DOHH2 (cell line): ENCODE measurements at regions not wholly inside any gene's neighbourhood (a gene's known extent, or its start where the extent isn't known, plus 50 kb on each side); places are given as distances from the start of the nearest gene placed in this dataset.

Source experiments
- H3F3A ChIP-seq: fragments of 200-600 bp; sonication (generic), shearing (Covaris generic); 2 replicates; pipeline ENCODE4 v1.6.0; 2016; ENCODE audit warnings: antibody characterized with exemption, mild to moderate bottlenecking; ENCODE audit not compliant: control insufficient read depth, insufficient read depth
- H3K27ac ChIP-seq: fragments of 200-600 bp; sonication (generic); 2 replicates; pipeline ENCODE4 v1.5.1; 2014; ENCODE audit warnings: low read depth, mild to moderate bottlenecking, low read length, moderate library complexity
- H3K27me3 ChIP-seq: fragments of 200-600 bp; sonication (generic); 2 replicates; pipeline ENCODE4 v1.6.1; 2014; ENCODE audit warnings: mild to moderate bottlenecking, low read length, mixed read lengths; ENCODE audit not compliant: control insufficient read depth
- H3K36me3 ChIP-seq: fragments of 200-600 bp; sonication (generic); 2 replicates; pipeline ENCODE4 v1.6.1; 2014; ENCODE audit warnings: mild to moderate bottlenecking, low read length, moderate library complexity, mixed read lengths; ENCODE audit not compliant: control insufficient read depth
- H3K4me1 ChIP-seq: fragments of 200-600 bp; sonication (generic); 2 replicates; pipeline ENCODE4 v1.6.1; 2014; ENCODE audit warnings: mild to moderate bottlenecking, low read length, mixed read lengths; ENCODE audit not compliant: control insufficient read depth
- H3K4me2 ChIP-seq: fragments of 200-600 bp; sonication (generic); 2 replicates; pipeline ENCODE4 v1.6.0; 2014; ENCODE audit warnings: mild to moderate bottlenecking, low read length, moderate library complexity
- H3K4me3 ChIP-seq: fragments of 200-600 bp; sonication (generic); 2 replicates; pipeline ENCODE4 v1.5.1; 2014; ENCODE audit warnings: mild to moderate bottlenecking, low read length, mixed read lengths
- H3K79me2 ChIP-seq: fragments of 200-600 bp; sonication (generic); 2 replicates; pipeline ENCODE4 v1.6.1; 2014; ENCODE audit warnings: mild to moderate bottlenecking, low read length, mixed read lengths; ENCODE audit not compliant: control insufficient read depth
- H3K9me2 ChIP-seq: fragments of 200-600 bp; sonication (generic); replicated peaks from 2 replicates; pipeline ENCODE4 v1.6.1; 2014; ENCODE audit warnings: mild to moderate bottlenecking, low read length, mixed read lengths; ENCODE audit not compliant: control insufficient read depth
- H3K9me3 ChIP-seq: fragments of 200-600 bp; sonication (generic); 2 replicates; pipeline ENCODE4 v1.6.1; 2014; ENCODE audit warnings: antibody characterized with exemption, low read length, mixed read lengths; ENCODE audit not compliant: control insufficient read depth, insufficient read depth
- H4K20me1 ChIP-seq: fragments of 200-600 bp; sonication (generic); 2 replicates; pipeline ENCODE4 v1.6.0; 2014; ENCODE audit warnings: low read depth, mild to moderate bottlenecking, antibody characterized with exemption, low read length, moderate library complexity; ENCODE audit not compliant: control insufficient read depth, insufficient read depth
- EZH2phosphoT487 ChIP-seq: fragments of 200-600 bp; sonication (generic); IDR thresholded peaks from 2 replicates; pipeline ENCODE4 v1.6.1; 2017; ENCODE audit warnings: borderline replicate concordance, mild to moderate bottlenecking, antibody characterized with exemption, low read length, moderate library complexity, mixed read lengths
- TF ChIP-seq, protein P1 (sequence below): fragments of 200-600 bp; sonication (generic); IDR thresholded peaks from one replicate; pipeline ENCODE4 v1.5.1; 2014; ENCODE audit warnings: antibody characterized with exemption, mild to moderate bottlenecking, low read depth, low read length; ENCODE audit not compliant: poor library complexity, severe bottlenecking

DNA sequence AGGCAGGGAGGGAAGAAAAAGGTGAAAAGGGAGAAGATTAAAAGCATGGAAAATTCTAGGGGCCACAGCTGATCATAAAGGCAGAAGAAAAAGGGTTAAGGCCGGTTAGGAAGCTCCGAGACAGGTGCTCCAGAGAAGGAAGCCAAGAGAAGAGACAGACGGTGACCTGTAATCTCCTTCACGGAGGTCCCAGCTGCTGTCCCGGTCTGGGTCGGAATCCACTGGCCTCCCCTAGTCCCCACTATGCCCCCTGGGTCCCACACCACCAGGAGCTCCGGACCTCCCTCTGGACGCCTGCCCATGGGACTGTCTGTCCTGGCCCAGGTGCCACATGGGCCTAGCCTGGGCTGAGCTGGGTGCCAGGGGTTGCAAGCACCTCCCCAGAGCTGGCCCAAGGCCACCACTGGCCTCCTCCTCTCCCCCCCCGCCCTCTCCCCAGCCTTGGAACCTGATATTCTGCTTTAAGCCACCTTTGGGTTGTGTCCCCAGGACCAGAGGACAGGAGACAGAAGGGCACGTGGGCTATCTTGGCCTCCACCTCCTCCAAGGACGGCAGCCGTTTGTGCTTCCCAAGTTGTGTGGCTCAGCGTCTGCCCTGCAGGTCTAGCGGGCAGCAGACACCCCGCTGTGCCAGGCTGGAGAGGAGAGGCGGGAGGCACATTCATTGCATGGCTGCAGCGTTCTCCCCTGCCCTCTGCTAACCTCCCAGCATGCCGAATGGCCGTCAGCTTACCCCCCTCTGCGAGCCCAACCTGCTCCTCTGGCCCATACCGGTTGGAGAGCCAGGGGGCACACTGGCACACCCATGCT, 102.4 kb downstream of the ENGASE start:
- Histone ChIP-seq H3K4me3 (no peak overlapping the region), H3K4me1 (no peaks in the 10 kb centered on the region), H3K27me3 (no peaks in the 10 kb centered on the region), H3K27ac (no peak overlapping the region), H3K9me3 (no peaks in the 10 kb centered on the region), H4K20me1 (no peaks in the 10 kb centered on the region), H3K4me2 (no peak overlapping the region), H3K36me3 (no peaks in the 10 kb centered on the region), H3K9me2 (no peaks in the 10 kb centered on the region), H3K79me2 (no peaks in the 10 kb centered on the region), H3F3A (no peaks in the 10 kb centered on the region)
- no peak for TF ChIP-seq EZH2phosphoT487
- TF ChIP-seq, protein P1, sequence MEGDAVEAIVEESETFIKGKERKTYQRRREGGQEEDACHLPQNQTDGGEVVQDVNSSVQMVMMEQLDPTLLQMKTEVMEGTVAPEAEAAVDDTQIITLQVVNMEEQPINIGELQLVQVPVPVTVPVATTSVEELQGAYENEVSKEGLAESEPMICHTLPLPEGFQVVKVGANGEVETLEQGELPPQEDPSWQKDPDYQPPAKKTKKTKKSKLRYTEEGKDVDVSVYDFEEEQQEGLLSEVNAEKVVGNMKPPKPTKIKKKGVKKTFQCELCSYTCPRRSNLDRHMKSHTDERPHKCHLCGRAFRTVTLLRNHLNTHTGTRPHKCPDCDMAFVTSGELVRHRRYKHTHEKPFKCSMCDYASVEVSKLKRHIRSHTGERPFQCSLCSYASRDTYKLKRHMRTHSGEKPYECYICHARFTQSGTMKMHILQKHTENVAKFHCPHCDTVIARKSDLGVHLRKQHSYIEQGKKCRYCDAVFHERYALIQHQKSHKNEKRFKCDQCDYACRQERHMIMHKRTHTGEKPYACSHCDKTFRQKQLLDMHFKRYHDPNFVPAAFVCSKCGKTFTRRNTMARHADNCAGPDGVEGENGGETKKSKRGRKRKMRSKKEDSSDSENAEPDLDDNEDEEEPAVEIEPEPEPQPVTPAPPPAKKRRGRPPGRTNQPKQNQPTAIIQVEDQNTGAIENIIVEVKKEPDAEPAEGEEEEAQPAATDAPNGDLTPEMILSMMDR: no peak

- no peaks in the 10 kb centered on the region for H4K20me1 ChIP-seq
- no peaks in the 10 kb centered on the region for H3K27me3 ChIP-seq
- no peak overlapping the region for H3K27ac ChIP-seq
- H3F3A ChIP-seq: no peaks in the 10 kb centered on the region
- no peak for TF ChIP-seq EZH2phosphoT487
- TF ChIP-seq, protein P1: no peak
- no peaks in the 10 kb centered on the region for H3K9me2 ChIP-seq
- H3K79me2 ChIP-seq: no peaks in the 10 kb centered on the region
- H3K4me1 ChIP-seq: no peaks in the 10 kb centered on the region
- H3K4me3 ChIP-seq: no peak overlapping the region
- H3K4me2 ChIP-seq: no peak overlapping the region
- no peaks in the 10 kb centered on the region for H3K9me3 ChIP-seq
- H3K36me3 ChIP-seq: no peaks in the 10 kb centered on the region
These were observed 100.6 kb downstream of the ENGASE start for GRCh38 chr17:79174905-79175856.

DNA sequence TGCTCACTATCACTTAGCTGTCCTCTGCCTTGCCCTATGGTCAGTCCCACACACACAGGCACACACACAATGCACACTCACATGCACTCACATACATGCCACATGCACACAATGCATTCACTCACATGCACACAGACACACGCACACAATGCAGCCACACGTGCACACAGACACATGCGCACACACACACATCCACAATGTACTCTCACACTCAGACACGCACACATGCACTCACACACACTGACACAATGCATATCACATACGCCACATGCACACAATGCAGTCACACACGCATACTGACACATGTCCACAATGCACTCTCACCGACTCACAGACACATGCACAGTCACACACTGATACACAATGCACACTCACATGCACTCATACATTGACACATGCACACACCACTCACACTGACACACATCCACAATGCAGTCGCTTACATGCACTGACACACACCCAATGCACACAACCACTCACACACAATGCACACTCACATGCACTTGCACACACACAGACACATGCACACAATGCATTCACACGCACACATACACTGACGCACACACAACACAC, 99.7 kb downstream of the ENGASE start:
- Histone ChIP-seq H3K27ac (no peak overlapping the region), H3K79me2 (no peaks in the 10 kb centered on the region), H3K27me3 (no peaks in the 10 kb centered on the region), H3K4me1 (no peaks in the 10 kb centered on the region), H3K36me3 (no peaks in the 10 kb centered on the region), H3F3A (no peaks in the 10 kb centered on the region), H3K9me2 (no peaks in the 10 kb centered on the region), H3K4me3 (no peak overlapping the region), H3K9me3 (no peaks in the 10 kb centered on the region), H3K4me2 (no peak overlapping the region), H4K20me1 (no peaks in the 10 kb centered on the region)
- TF ChIP-seq, protein P1: no peak
- TF ChIP-seq EZH2phosphoT487: no peak
